ENCODE measurements at regions not wholly inside any gene's neighbourhood (a gene's known extent, or its start where the extent isn't known, plus 50 kb on each side); places are given as distances from the start of the nearest gene placed in this dataset.

- Histone ChIP-seq H3K79me2 (ENCODE audit: control insufficient read depth in 1 of 2, insufficient read depth in 2 of 2, low read length in 2 of 2) (no peaks in the 10 kb centered on the region), H3K4me2 (ENCODE audit: insufficient read depth in 1 of 2, low read depth in 2 of 2, low read length in 2 of 2) (no peak overlapping the region), H3K4me3 (ENCODE audit: extremely low read depth in 1 of 4, insufficient read depth in 2 of 4, low read depth in 3 of 4, low read length in 4 of 4) (no peak overlapping the region), H4K20me1 (replicated peaks in 1 of 2; ENCODE audit: control insufficient read depth in 1 of 2, insufficient read depth in 2 of 2, low read length in 2 of 2) (no peaks in the 10 kb centered on the region), H3K23ac (ENCODE audit: insufficient read length) (no peak overlapping the region), H3K14ac (ENCODE audit: insufficient read length) (no peak overlapping the region), H2AFZ (ENCODE audit: low read length) (no peak overlapping the region), H2BK15ac (ENCODE audit: low read length) (no peak overlapping the region), H2BK20ac (ENCODE audit: low read length) (no peak overlapping the region), H3K9me3 (ENCODE audit: insufficient read depth in 2 of 2, low read depth in 1 of 2, low read length in 1 of 2) (peaks cover 31 to 68% of the 10 kb centered on the region in 2 experiments), H2AK5ac (ENCODE audit: low read depth, low read length) (no peak overlapping the region), H3K23me2 (ENCODE audit: low read depth, low read length) (peaks cover 2% of the 10 kb centered on the region; the same call in 1 of the 2 replicates), H3K36me3 (ENCODE audit: control insufficient read depth in 2 of 4, insufficient read depth in 4 of 4, low read length in 3 of 4) (no peaks in the 10 kb centered on the region), H3K4me1 (replicated peaks in 1 of 4; ENCODE audit: control insufficient read depth in 3 of 4, insufficient read depth in 4 of 4, low read length in 3 of 4) (no peaks in the 10 kb centered on the region; a peak in 1 of 7 replicates), H3K79me1 (ENCODE audit: low read depth, low read length) (no peaks in the 10 kb centered on the region), H4K5ac (ENCODE audit: insufficient read length, low read depth, low read length) (no peak overlapping the region), H3K4ac (replicated peaks; ENCODE audit: insufficient read length, low read depth, low read length) (no peak overlapping the region), H3K27me3 (replicated peaks in 1 of 4; ENCODE audit: control insufficient read depth in 3 of 4, extremely low read depth in 1 of 4, insufficient read depth in 3 of 4, low read length in 3 of 4) (no peaks in the 10 kb centered on the region), H2BK5ac (ENCODE audit: low read depth, low read length) (no peak overlapping the region), H3K18ac (ENCODE audit: extremely low read depth, low read length) (no peak overlapping the region), H3K27ac (ENCODE audit: low read depth, low read length) (no peak overlapping the region), H2BK12ac (ENCODE audit: low read depth, low read length) (no peak overlapping the region), H4K8ac (ENCODE audit: extremely low read depth, insufficient read depth, low read length) (no peak overlapping the region), H4K91ac (replicated peaks; ENCODE audit: insufficient read length, low read length) (no peak overlapping the region), H3K9ac (replicated peaks in 1 of 4; ENCODE audit: extremely low read depth in 1 of 4, low read depth in 3 of 4, low read length in 3 of 4) (no peak overlapping the region), H2BK120ac (replicated peaks; ENCODE audit: low read depth, low read length) (no peak overlapping the region), H3K56ac (replicated peaks; ENCODE audit: insufficient read length, low read depth, low read length) (no peak overlapping the region)
- no peak for FAIRE-seq
- CTCF ChIA-PET (ENCODE audit: partially characterized antibody) = no interaction called here
- no peak for DNase-seq (ENCODE audit: low read depth in 1 of 2, low spot score in 2 of 2)
- POLR2A ChIA-PET (ENCODE audit: partially characterized antibody) = no interaction called here
- no peak for TF ChIP-seq EZH2 (IDR thresholded peaks at IDR 0.05; ENCODE audit: low read depth, low read length, severe bottlenecking)
- no peak for TF ChIP-seq POU5F1 (IDR thresholded peaks at IDR 0.05; ENCODE audit: low read depth, low read length)
- TF ChIP-seq ATF2 (IDR thresholded peaks at IDR 0.05; ENCODE audit: low read length) = no peak
- no peak for TF ChIP-seq CREB1 (IDR thresholded peaks at IDR 0.05)
- no peak for TF ChIP-seq EGR1 (IDR thresholded peaks at IDR 0.05; ENCODE audit: borderline replicate concordance, low read depth, low read length)
- TF ChIP-seq POLR2A (IDR thresholded peaks at IDR 0.05; ENCODE audit: control extremely low read depth in 1 of 2, low read depth in 2 of 2, low read length in 2 of 2) = no peak
- 88% methylated on average over 6 of the region's 6 CpGs; no CpG with 5 or more reads in 1 of the 2 experiments for WGBS, 2 experiments (ENCODE audit: extremely low coverage in 1 of 2, insufficient coverage in 1 of 2, insufficient read length in 1 of 2, insufficient replicate concordance in 2 of 2, low coverage in 1 of 2, low lambda C conversion rate in 2 of 2, missing lambda C conversion rate in 1 of 2)
Observed at GRCh38 chr5:178791976-178792375, 61.5 kb upstream of the ZNF354A start.

Data from H1 (cell line).